B cell (primary cell): ENCODE measurements at regions not wholly inside any gene's neighbourhood (a gene's known extent, or its start where the extent isn't known, plus 50 kb on each side); places are given as distances from the start of the nearest gene placed in this dataset.

Source experiments
- CTCF ChIP-seq: fragments of 200-600 bp; IDR thresholded peaks from one replicate; pipeline ENCODE4 v1.8.0; 2022; ENCODE audit warnings: antibody characterized with exemption, mild to moderate bottlenecking
- EZH2 ChIP-seq: IDR thresholded peaks from 2 replicates; pipeline ENCODE4 v1.6.1; 2012; ENCODE audit warnings: borderline replicate concordance, low read depth, mild to moderate bottlenecking, moderate library complexity, low read length; ENCODE audit not compliant: insufficient read depth, poor library complexity, severe bottlenecking

DNA sequence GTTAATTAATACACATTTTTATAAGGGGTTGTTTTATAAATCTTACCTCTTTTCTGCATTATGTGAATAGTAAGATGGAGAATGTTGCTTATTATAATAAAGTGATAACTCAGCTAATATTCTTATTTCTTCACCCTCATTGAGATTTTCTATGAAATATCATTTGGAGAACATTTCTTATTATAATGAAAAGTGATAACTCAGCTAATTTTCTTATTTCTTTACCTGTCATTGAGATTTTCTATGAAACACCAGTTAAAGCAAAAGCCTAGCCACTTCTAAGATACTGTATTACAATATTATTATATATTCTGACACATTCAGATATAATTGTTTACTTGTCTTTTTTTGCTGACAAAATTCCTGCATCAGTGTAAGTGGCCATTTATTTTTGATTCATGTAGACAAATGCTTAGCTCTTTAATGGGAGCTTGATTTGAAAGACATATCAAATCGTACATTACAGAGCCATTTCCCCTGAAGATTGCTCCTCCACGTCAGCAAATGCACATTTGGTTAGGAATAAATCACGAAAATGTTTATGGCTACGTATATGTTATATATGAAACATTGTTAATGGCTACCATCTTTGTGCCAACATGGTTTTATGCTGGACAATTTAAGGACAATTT is 427.5 kb downstream of the CHL1 start:
- TF ChIP-seq CTCF = no peak
- no peak for TF ChIP-seq EZH2
